Astrocyte (in vitro differentiated cells and primary cell): ENCODE measurements at regions not wholly inside any gene's neighbourhood (a gene's known extent, or its start where the extent isn't known, plus 50 kb on each side); places are given as distances from the start of the nearest gene placed in this dataset.

Experiments used
- DNase-seq: peaks from one replicate; pipeline ENCODE4 v3.0.0-alpha.2; 2010; ENCODE audit warnings: low read depth
- FAIRE-seq: peaks from 2 replicates; lab custom pipeline; 2011; peaks lifted over from hg19 to GRCh38; lab: Jason Lieb, UNC
- H2AFZ ChIP-seq: 2 replicates; pipeline ENCODE4 v1.6.0; 2012; ENCODE audit warnings: low read depth, low read length, inconsistent platforms
- H3K27ac ChIP-seq: 2 replicates; pipeline ENCODE4 v1.5.1; 2011; ENCODE audit warnings: low read depth, low read length, inconsistent platforms
- H3K27me3 ChIP-seq: 2 replicates; pipeline ENCODE4 v1.6.0; 2011; ENCODE audit warnings: low read length, inconsistent platforms; ENCODE audit not compliant: insufficient read depth
- H3K36me3 ChIP-seq: 2 replicates; pipeline ENCODE4 v1.5.1; 2011; ENCODE audit warnings: low read length, inconsistent platforms; ENCODE audit not compliant: insufficient read depth
- H3K4me1 ChIP-seq: 2 replicates; pipeline ENCODE4 v1.5.1; 2011; ENCODE audit warnings: low read length, inconsistent platforms; ENCODE audit not compliant: insufficient read depth
- H3K4me2 ChIP-seq: 2 replicates; pipeline ENCODE4 v1.6.0; 2012; ENCODE audit warnings: low read length, inconsistent platforms
- H3K4me3 ChIP-seq: 2 replicates; pipeline ENCODE4 v1.5.1; 2011; ENCODE audit warnings: low read depth, mild to moderate bottlenecking, low read length, inconsistent platforms; ENCODE audit not compliant: insufficient read depth
- H3K79me2 ChIP-seq: 2 replicates; pipeline ENCODE4 v1.6.0; 2012; ENCODE audit warnings: mild to moderate bottlenecking, low read length, inconsistent platforms; ENCODE audit not compliant: insufficient read depth
- H3K9ac ChIP-seq: 2 replicates; pipeline ENCODE4 v1.6.0; 2012; ENCODE audit warnings: mild to moderate bottlenecking, low read length, inconsistent platforms
- H3K9me3 ChIP-seq: 2 replicates; pipeline ENCODE4 v1.5.1; 2012; ENCODE audit warnings: low read depth, mild to moderate bottlenecking, low read length, inconsistent platforms; ENCODE audit not compliant: insufficient read depth
- H4K20me1 ChIP-seq: 2 replicates; pipeline ENCODE4 v1.6.0; 2012; ENCODE audit warnings: low read length, inconsistent platforms; ENCODE audit not compliant: insufficient read depth
- H3K27ac Mint-ChIP-seq: one replicate; pipeline ENCODE4 v1.8.0; 2021; ENCODE audit warnings: mild to moderate bottlenecking, mixed read lengths; ENCODE audit not compliant: unreplicated experiment
- H3K27me3 Mint-ChIP-seq: one replicate; pipeline ENCODE4 v1.8.0; 2021; ENCODE audit warnings: low read depth, mixed read lengths; ENCODE audit not compliant: unreplicated experiment
- H3K36me3 Mint-ChIP-seq: one replicate; pipeline ENCODE4 v1.8.0; 2021; ENCODE audit warnings: low read depth, mixed read lengths; ENCODE audit not compliant: unreplicated experiment
- H3K4me1 Mint-ChIP-seq: one replicate; pipeline ENCODE4 v1.8.0; 2021; ENCODE audit warnings: low read depth, mixed read lengths; ENCODE audit not compliant: unreplicated experiment
- H3K4me3 Mint-ChIP-seq: one replicate; pipeline ENCODE4 v1.8.0; 2021; ENCODE audit warnings: mild to moderate bottlenecking, moderate library complexity, mixed read lengths; ENCODE audit not compliant: unreplicated experiment
- H3K9me3 Mint-ChIP-seq: one replicate; pipeline ENCODE4 v1.8.0; 2021; ENCODE audit warnings: mild to moderate bottlenecking, mixed read lengths; ENCODE audit not compliant: unreplicated experiment
- EZH2 ChIP-seq: IDR thresholded peaks from 2 replicates; pipeline ENCODE4 v1.6.1; 2012; ENCODE audit warnings: mild to moderate bottlenecking, low read length, inconsistent platforms; ENCODE audit not compliant: insufficient read depth
- TF ChIP-seq, protein P1 (sequence below): IDR thresholded peaks from 2 replicates; pipeline ENCODE4 v1.5.1; 2011; ENCODE audit warnings: low read depth, mild to moderate bottlenecking, inconsistent platforms, low read length, moderate library complexity; ENCODE audit not compliant: insufficient read depth

DNA sequence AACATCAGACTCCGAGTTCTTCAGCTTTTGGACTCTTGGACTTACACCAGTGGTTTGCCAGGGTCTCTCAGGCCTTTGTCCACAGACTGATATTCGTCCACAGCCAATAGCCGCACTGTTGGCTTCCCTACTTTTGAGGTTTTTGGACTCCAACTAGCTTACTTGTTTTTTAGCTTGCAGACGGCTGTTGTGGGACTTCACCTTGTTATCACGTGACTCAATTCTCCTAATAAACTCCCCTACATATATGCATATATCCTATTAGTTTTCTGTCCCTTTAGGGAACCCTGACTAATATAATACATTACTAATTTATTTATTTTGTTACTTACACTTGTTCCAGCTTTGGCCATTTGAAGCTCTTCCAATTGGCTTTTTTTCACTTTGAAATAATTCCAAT is 311.3 kb downstream of the BMP2 start:
- Histone ChIP-seq H3K27ac (no peak overlapping the region), H3K9ac (no peak overlapping the region), H3K4me3 (no peak overlapping the region), H3K36me3 (no peaks in the 10 kb centered on the region), H3K27me3 (no peaks in the 10 kb centered on the region), H4K20me1 (no peaks in the 10 kb centered on the region), H3K79me2 (no peaks in the 10 kb centered on the region), H2AFZ (no peak overlapping the region), H3K4me1 (no peaks in the 10 kb centered on the region), H3K4me2 (no peak overlapping the region), H3K9me3 (no peaks in the 10 kb centered on the region)
- no peaks in the 10 kb centered on the region for H3K27me3 Mint-ChIP-seq
- no peak overlapping the region for H3K4me3 Mint-ChIP-seq
- TF ChIP-seq, protein P1, sequence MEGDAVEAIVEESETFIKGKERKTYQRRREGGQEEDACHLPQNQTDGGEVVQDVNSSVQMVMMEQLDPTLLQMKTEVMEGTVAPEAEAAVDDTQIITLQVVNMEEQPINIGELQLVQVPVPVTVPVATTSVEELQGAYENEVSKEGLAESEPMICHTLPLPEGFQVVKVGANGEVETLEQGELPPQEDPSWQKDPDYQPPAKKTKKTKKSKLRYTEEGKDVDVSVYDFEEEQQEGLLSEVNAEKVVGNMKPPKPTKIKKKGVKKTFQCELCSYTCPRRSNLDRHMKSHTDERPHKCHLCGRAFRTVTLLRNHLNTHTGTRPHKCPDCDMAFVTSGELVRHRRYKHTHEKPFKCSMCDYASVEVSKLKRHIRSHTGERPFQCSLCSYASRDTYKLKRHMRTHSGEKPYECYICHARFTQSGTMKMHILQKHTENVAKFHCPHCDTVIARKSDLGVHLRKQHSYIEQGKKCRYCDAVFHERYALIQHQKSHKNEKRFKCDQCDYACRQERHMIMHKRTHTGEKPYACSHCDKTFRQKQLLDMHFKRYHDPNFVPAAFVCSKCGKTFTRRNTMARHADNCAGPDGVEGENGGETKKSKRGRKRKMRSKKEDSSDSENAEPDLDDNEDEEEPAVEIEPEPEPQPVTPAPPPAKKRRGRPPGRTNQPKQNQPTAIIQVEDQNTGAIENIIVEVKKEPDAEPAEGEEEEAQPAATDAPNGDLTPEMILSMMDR: no peak
- no peak for TF ChIP-seq EZH2
- no peaks in the 10 kb centered on the region for H3K9me3 Mint-ChIP-seq
- no peaks in the 10 kb centered on the region for H3K4me1 Mint-ChIP-seq
- H3K36me3 Mint-ChIP-seq: no peaks in the 10 kb centered on the region
- no peak overlapping the region for H3K27ac Mint-ChIP-seq
- DNase-seq (no peak), FAIRE-seq (no peak)

DNA sequence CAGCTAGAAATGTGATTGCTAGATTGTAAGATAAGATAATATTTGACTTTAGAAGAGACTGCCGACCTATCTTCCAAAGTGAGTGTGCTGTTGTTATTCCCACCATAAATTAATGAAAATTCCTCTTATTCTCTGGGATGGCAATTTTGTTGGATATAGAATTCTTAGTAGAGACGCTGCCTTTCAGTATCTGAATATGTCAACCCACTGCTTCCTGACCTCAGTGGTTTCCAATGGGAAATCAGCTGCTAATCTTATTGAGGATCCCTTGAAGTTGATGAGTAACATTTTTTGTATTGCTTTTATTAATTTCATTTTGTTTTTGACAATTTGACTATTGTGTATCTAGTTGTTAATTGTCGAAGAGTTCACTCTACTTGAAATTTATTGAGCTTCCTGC is 313.0 kb downstream of the BMP2 start:
- H3K4me1 Mint-ChIP-seq: no peaks in the 10 kb centered on the region
- H3K4me3 Mint-ChIP-seq: no peak overlapping the region
- H3K4me1 ChIP-seq: no peaks in the 10 kb centered on the region
- H3K36me3 Mint-ChIP-seq: no peaks in the 10 kb centered on the region
- no peak overlapping the region for H3K27ac Mint-ChIP-seq
- DNase-seq: no peak
- H3K36me3 ChIP-seq: no peaks in the 10 kb centered on the region
- H3K9me3 Mint-ChIP-seq: no peaks in the 10 kb centered on the region
- no peak overlapping the region for H3K9ac ChIP-seq
- no peak for TF ChIP-seq EZH2
- TF ChIP-seq, protein P1: no peak
- no peak for FAIRE-seq
- no peak overlapping the region for H2AFZ ChIP-seq
- no peak overlapping the region for H3K4me2 ChIP-seq
- no peaks in the 10 kb centered on the region for H3K27me3 ChIP-seq
- H4K20me1 ChIP-seq: no peaks in the 10 kb centered on the region
- H3K79me2 ChIP-seq: no peaks in the 10 kb centered on the region
- H3K9me3 ChIP-seq: no peaks in the 10 kb centered on the region
- H3K27ac ChIP-seq: no peak overlapping the region
- no peak overlapping the region for H3K4me3 ChIP-seq
- H3K27me3 Mint-ChIP-seq: no peaks in the 10 kb centered on the region

DNA sequence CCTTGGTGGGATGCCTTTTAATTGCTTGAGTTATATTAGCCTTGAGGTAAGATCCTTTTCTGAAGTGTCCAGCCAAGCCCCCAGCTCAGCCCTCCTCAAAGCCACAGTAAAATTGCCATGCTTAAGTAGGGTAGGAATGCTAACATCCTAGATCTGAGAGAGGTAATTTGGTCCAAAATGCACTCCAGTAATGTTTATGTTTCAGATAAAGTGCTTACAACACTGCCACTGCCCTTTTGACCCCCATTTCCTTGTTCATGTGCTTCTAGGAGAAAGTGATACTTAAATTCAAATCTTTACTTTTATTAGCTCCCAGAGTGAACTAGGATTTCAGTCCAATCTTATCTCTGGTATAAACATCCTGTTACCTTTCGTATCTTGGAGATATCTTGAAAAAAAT is 318.0 kb downstream of the BMP2 start:
- no peak overlapping the region for H3K27ac Mint-ChIP-seq
- FAIRE-seq: no peak
- no peak overlapping the region for H3K27ac ChIP-seq

More for the DNA sequence above, 318.0 kb downstream of the BMP2 start:
- H3K79me2 ChIP-seq: no peaks in the 10 kb centered on the region
- no peaks in the 10 kb centered on the region for H4K20me1 ChIP-seq
- no peaks in the 10 kb centered on the region for H3K4me1 ChIP-seq
- H3K36me3 Mint-ChIP-seq: no peaks in the 10 kb centered on the region
- no peaks in the 10 kb centered on the region for H3K36me3 ChIP-seq
- no peak overlapping the region for H3K9ac ChIP-seq
- no peaks in the 10 kb centered on the region for H3K9me3 Mint-ChIP-seq
- TF ChIP-seq, protein P1: no peak
- no peak for TF ChIP-seq EZH2
- H3K4me3 Mint-ChIP-seq: no peak overlapping the region
- H3K4me1 Mint-ChIP-seq: no peaks in the 10 kb centered on the region
- H3K27me3 Mint-ChIP-seq: peaks cover 2% of the 10 kb centered on the region
- DNase-seq: no peak
- no peaks in the 10 kb centered on the region for H3K27me3 ChIP-seq
- H3K4me3 ChIP-seq: no peak overlapping the region
- no peak overlapping the region for H3K4me2 ChIP-seq
- no peak overlapping the region for H2AFZ ChIP-seq
- H3K9me3 ChIP-seq: no peaks in the 10 kb centered on the region
